Tibial nerve (tissue), 3 donors: ENCODE measurements at regions not wholly inside any gene's neighbourhood (a gene's known extent, or its start where the extent isn't known, plus 50 kb on each side); places are given as distances from the start of the nearest gene placed in this dataset.

Experiments
- CTCF ChIP-seq, 5 experiments: fragments of 200-600 bp in 3 of 5; fragments of 450-650 bp in 2 of 5; sonication (generic) in 3 of 5; IDR thresholded peaks; one replicate each; pipeline ENCODE4 v1.5.1; 2016 to 2019; ENCODE audit warnings: antibody characterized with exemption in 5 of 5, mild to moderate bottlenecking in 3 of 5, moderate library complexity in 2 of 5
- POLR2A ChIP-seq, 2 donors: fragments of 450-650 bp; IDR thresholded peaks; one replicate each; pipeline ENCODE4 v1.6.1; 2017; ENCODE audit warnings: antibody characterized with exemption in 2 of 2, mild to moderate bottlenecking in 2 of 2, moderate library complexity in 2 of 2

GRCh38 chr10:10007957-10008356 is 1009.7 kb upstream of the CELF2 start:
- TF ChIP-seq CTCF (IDR thresholded peaks at IDR 0.05) (no peak), POLR2A (IDR thresholded peaks at IDR 0.05) (no peak)
